Mesothelial cell of epicardium (in vitro differentiated cells): ENCODE measurements at regions not wholly inside any gene's neighbourhood (a gene's known extent, or its start where the extent isn't known, plus 50 kb on each side); places are given as distances from the start of the nearest gene placed in this dataset.

Source experiments
- DNase-seq, 2 experiments: peaks; one replicate each; pipeline ENCODE4 v3.0.0; 2021; ENCODE audit warnings: low spot score in 2 of 2; ENCODE audit not compliant: unreplicated experiment in 2 of 2
- H3K27ac Mint-ChIP-seq: 2 replicates; pipeline ENCODE4 v1.8.0; 2021; ENCODE audit warnings: mixed read lengths
- H3K27me3 Mint-ChIP-seq: 2 replicates; pipeline ENCODE4 v1.8.0; 2021; ENCODE audit warnings: low read depth, mixed read lengths
- H3K36me3 Mint-ChIP-seq: 2 replicates; pipeline ENCODE4 v1.8.0; 2021; ENCODE audit warnings: mixed read lengths
- H3K4me1 Mint-ChIP-seq: 2 replicates; pipeline ENCODE4 v1.8.0; 2021; ENCODE audit warnings: mixed read lengths
- H3K4me3 Mint-ChIP-seq: 2 replicates; pipeline ENCODE4 v1.8.0; 2021; ENCODE audit warnings: mild to moderate bottlenecking, moderate library complexity, mixed read lengths
- H3K9me3 Mint-ChIP-seq: 2 replicates; pipeline ENCODE4 v1.8.0; 2021; ENCODE audit warnings: mixed read lengths
- TF ChIP-seq, protein P1 (sequence below): fragments of 200-600 bp; sonication (generic); IDR thresholded peaks from one replicate; pipeline ENCODE4 v1.5.0; 2021; ENCODE audit warnings: antibody characterized with exemption; ENCODE audit not compliant: unreplicated experiment

DNA sequence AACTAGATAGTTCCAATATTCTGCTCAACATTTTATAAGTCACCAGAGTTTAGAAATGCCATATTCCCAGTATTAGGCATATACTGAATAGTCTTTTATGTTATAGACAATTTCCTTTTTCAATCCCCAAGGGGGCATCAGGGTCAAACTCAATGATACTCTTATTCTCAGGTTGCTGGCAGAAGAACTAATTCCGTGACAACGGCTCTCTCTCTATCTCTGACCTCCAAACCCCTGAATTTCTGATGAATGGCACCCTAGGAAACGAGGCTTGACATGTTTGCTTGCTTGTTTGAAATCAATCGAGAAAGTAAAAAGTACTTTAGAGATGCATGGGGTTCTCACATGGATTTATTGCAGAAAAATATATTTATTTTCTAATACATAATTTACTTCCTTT is 160.1 kb downstream of the CASP12 start:
- Mint-ChIP-seq H3K27ac (no peak overlapping the region), H3K9me3 (peaks cover 8% of the 10 kb centered on the region), H3K27me3 (no peaks in the 10 kb centered on the region), H3K36me3 (peaks cover 2% of the 10 kb centered on the region), H3K4me3 (no peak overlapping the region), H3K4me1 (peaks cover 5% of the 10 kb centered on the region)
- TF ChIP-seq, protein P1, sequence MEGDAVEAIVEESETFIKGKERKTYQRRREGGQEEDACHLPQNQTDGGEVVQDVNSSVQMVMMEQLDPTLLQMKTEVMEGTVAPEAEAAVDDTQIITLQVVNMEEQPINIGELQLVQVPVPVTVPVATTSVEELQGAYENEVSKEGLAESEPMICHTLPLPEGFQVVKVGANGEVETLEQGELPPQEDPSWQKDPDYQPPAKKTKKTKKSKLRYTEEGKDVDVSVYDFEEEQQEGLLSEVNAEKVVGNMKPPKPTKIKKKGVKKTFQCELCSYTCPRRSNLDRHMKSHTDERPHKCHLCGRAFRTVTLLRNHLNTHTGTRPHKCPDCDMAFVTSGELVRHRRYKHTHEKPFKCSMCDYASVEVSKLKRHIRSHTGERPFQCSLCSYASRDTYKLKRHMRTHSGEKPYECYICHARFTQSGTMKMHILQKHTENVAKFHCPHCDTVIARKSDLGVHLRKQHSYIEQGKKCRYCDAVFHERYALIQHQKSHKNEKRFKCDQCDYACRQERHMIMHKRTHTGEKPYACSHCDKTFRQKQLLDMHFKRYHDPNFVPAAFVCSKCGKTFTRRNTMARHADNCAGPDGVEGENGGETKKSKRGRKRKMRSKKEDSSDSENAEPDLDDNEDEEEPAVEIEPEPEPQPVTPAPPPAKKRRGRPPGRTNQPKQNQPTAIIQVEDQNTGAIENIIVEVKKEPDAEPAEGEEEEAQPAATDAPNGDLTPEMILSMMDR, result no peak
- DNase-seq, result no peak

DNA sequence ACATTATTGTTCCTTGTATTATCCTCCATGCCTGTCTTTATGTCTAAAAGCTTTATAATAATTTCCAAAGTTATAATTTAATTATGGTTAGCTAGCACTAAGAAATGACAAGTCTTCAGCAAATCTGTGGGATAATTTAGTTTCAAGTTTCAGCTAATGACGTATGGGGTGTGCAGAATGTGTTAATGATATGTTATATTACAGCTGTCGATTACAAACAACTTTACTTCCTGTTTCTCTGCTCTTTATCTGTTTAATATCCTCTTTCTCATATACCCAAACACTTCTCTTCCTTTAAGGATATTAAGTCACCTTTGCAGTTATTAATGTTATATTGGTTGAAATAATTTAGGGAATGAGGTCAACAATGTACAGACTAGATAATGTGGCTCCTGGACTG is 161.8 kb downstream of the CASP12 start:
- peaks cover 5% of the 10 kb centered on the region for H3K4me1 Mint-ChIP-seq
- H3K36me3 Mint-ChIP-seq, result peaks cover 2% of the 10 kb centered on the region
- TF ChIP-seq, protein P1, result no peak
- DNase-seq, result no peak
- no peaks in the 10 kb centered on the region for H3K27me3 Mint-ChIP-seq
- no peak overlapping the region for H3K4me3 Mint-ChIP-seq
- H3K27ac Mint-ChIP-seq, result no peak overlapping the region
- H3K9me3 Mint-ChIP-seq, result peaks cover 8% of the 10 kb centered on the region

DNA sequence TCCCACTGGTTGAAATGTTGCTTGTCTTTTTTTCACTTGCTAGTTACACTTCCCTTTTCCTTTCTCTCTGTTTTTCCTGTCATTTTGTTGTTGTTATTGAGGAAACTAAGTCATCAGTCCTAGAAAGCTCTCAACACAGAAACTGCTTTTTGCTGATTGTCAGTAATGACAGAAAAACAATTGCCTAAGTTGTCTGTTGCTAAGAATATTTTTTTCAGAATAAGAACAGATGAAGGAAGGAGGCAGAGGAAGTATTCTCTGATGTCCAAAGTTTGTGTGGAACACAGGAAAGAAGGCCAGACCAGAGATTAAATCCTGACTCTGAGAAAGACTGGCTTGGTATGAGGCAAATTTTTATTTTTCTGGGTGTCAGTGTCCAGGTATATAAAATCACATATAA is 163.3 kb downstream of the CASP12 start:
- no peak overlapping the region for H3K4me3 Mint-ChIP-seq

DNA sequence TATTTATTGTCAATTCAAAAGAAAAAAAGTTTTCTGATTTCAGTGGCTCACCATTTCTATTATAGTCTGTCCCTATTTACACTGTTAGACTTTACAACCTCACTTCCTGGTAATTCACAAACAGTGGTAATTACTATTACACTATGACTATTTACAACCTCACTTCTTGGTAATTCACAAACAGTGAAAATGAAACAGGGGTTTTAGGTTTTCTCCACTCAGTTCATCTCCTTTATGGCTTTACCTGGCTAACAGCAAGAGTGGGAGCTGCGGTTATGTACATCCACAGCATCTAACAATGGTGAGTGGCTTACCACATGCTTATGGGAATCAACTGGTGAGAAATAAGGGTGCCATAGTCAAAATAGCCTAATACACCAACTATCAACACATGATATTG is 166.4 kb downstream of the CASP12 start:
- TF ChIP-seq, protein P1, result no peak

More for the DNA sequence above, 163.3 kb downstream of the CASP12 start:
- Mint-ChIP-seq H3K4me1 (peaks cover 5% of the 10 kb centered on the region), H3K27ac (no peak overlapping the region), H3K27me3 (no peaks in the 10 kb centered on the region), H3K36me3 (peaks cover 2% of the 10 kb centered on the region), H3K9me3 (peaks cover 10% of the 10 kb centered on the region)
- TF ChIP-seq, protein P1, result no peak
- no peak for DNase-seq

DNA sequence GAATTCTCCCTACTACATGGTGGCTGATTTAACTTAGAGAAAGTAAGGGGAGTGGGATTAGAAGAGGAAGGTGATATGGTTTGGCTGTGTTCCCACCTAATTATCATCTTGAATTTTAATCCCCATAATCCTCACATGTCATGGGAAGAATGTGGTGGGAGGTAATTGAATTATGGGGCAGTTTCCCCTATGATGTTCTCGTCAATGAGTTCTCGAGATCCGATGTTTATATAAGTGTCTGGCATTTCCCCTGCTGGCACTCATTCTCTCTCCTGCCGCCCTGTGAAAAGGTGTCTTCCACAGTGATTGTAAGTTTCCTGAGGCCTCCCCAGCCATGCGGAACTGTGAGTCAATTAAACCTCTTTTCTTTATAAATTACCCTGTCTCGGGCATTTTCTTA is 169.3 kb downstream of the CASP12 start:
- DNase-seq, result no peak

More for the DNA sequence above, 166.4 kb downstream of the CASP12 start:
- Mint-ChIP-seq H3K9me3 (peaks cover 10% of the 10 kb centered on the region), H3K36me3 (no peaks in the 10 kb centered on the region), H3K4me3 (no peak overlapping the region), H3K27ac (no peak overlapping the region), H3K27me3 (no peaks in the 10 kb centered on the region), H3K4me1 (peaks cover 18% of the 10 kb centered on the region)
- DNase-seq, result no peak

More for the DNA sequence above, 169.3 kb downstream of the CASP12 start:
- H3K27me3 Mint-ChIP-seq, result no peaks in the 10 kb centered on the region
- H3K27ac Mint-ChIP-seq, result peak overlapping the region; percentile 13
- peaks cover 10% of the 10 kb centered on the region for H3K9me3 Mint-ChIP-seq
- peaks cover 21% of the 10 kb centered on the region for H3K4me1 Mint-ChIP-seq
- H3K4me3 Mint-ChIP-seq, result no peak overlapping the region
- TF ChIP-seq, protein P1, result no peak
- no peaks in the 10 kb centered on the region for H3K36me3 Mint-ChIP-seq
